Stimulated activated CD8-positive, alpha-beta memory T cell treated with anti-CD3 and anti-CD28 coated beads, Interleukin-12 subunit alpha, Interleukin-12 subunit beta, amount 100 ng/mL, for 1 hour (primary cell): ENCODE measurements at regions not wholly inside any gene's neighbourhood (a gene's known extent, or its start where the extent isn't known, plus 50 kb on each side); places are given as distances from the start of the nearest gene placed in this dataset.
"Not testable (repeated sequence)": the region's sequence is repeated elsewhere in the genome, so short reads cannot be mapped to it uniquely, and the experiment has no call there.

ENCODE experiments used
- DNase-seq: peaks from one replicate; pipeline ENCODE4 v3.0.0-alpha.2; 2020; ENCODE audit warnings: low read depth

DNA sequence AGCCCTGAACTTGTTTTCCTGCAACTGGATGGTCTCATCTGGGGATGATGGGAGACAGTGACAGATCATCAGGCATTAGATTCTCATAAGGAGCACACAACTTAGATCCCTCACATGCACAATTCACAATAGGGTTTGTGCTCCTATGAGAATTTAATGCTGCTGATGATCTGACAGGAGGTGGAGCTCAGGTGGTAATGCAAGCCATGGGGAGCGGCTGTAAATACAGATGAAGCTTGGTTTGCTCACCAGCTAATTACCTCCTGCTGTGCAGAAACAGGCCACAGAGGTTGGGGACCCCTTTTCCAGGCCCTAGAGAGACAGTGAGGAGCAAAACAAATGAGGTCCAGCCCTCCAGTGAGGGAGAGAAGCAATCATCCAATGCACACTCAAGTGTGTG lies 168.6 kb downstream of the RGS9 start:
- no peak for DNase-seq

DNA sequence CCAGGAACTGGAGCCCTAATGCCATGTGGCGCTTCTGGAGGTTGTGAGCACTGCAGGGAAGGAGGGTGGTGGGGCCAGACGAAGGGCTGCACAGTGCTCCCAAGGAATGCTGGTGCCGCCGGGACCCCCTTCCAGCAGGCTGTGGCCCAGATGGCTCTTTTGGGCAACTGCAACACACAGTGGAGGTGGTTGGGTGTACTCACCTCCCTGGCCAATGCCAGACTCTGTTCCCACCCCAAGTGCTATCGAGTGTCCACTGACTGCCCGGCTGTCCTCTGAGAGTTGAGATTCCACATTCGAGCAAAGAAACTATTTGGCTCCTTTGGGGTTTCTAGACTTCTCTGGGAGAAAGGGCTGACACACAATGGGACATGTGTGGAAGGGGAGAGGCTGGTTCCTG lies 167.9 kb downstream of the RGS9 start:
- no peak for DNase-seq

DNA sequence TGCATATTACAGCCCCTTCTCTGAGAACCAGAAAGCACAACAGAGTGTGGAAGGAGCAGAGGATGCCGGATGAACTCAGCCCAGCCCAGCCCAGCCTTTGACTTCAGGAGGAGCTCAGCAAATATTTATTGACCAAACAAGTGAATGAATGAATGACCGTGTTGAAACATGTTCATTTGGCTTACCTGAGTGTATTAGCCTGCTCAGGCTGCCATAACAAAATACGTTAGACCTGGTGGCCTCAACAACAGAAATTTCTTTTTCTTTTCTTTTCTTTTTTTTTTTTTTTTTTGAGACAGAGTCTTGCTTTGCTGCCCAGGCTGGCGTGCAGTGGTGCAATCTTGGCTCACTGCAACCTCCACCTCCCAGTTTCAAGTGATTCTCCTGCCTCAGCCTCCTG lies 164.7 kb downstream of the RGS9 start:
- not testable (repeated sequence) for DNase-seq

DNA sequence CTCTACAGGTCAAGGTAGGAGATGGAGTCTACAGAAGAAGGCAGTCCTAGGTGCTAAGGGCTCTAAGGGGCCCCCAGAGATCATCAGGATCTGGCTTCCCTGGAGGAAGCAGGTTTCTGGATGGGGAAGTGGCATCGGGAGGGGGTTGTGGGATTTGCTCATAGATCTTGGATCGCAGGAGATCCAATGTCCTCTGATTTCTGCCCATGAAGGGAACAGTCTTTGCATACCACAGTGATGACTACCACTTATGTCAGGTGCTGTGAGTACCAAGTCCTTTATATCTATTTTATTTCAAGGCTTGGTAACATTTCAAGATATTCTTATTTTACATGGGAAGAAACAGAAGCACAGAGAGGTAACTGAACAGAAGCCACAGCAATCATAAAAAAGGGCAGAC lies 164.0 kb downstream of the RGS9 start:
- DNase-seq, result no peak

DNA sequence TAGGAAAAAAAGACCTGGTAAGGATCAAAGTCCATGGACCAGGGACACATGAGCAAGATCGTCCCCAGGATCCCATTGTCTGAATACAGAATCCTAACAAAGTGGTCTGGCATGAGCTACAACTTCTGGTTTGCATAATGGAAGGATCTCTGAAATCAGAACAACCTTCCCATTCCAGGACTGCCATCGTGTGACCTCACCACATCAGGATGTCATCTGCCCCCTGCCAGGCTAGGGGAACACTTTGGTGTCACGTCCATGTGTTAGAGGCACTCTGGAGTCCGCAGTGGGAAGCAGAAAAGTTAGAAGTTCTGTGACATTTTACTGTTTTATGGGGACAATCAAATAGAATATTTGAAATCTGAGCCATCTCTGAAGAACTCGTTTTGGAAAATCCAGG lies 160.7 kb downstream of the RGS9 start:
- DNase-seq, result no peak

DNA sequence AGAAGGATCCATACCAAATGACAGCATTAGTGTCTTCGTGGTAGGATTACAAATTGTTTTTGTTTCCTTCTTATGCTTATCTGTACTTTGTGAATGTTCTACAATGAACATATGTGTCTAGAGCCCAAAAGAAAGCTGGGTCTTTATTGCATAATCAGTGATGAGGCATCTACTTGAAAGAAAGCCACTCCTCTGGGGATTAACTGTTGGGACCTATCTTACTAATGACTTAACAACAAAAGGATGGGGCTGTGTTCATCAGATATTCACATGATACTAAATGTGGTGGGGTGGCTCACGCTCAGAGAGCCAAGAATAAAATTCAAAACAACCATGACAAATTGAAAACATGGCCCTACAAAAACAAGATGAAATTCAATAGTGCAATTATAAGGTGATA lies 160.2 kb downstream of the RGS9 start:
- no peak for DNase-seq

DNA sequence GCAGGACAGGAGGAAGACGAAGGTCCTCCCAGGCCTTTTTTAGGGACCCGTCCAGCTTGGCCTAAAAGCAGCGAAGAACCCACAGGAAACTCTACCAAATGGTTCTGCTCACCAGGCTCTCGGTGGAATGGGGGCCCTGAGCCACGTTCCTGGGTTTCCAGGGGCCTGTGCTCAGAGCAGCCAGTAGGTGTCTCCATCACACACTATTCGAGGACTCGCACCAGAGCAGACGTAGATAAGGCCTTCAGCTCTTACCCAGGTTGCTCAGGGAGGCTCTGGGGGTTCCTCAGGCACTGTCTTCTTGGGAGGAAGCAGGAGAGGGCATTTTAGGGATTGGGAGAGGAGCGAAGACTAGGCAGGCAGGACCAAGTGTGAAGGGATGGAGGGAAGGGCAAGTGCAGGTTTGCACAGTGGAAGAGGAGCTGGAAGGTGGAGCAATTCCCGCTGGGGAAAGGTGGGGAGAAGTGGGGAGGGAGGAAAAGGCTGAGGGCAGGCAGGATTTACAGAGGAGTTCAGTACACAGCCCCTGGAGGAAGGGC lies 157.1 kb downstream of the RGS9 start:
- peak; percentile 40 for DNase-seq

DNA sequence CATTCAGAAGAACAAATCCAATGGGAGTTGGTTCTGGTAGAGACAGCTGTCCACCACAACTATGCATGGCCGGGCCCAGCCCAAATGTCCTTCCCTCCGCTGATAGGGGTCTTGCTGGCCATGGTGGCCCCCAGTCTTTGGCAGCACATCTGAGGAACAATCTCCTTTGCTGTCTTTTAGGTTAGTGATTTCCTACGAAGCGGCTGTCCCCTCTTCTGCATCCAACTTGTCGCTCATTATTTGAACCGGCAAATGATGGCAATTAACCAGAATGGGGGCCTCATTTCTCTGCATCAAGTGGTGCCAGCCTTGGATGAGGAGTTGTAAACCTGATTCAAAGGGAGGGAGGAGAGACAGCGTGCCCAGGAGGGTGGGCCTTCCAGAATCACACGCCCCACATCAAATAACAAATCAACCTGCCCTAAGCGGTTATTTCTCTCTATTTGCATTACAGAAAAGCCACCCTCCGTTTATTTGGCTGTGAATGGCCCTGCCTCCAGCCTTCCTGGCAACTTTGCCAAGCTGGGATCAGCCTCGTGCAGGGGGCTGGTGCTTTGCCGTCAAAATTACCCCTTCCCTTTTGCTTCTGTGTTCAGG lies 156.5 kb downstream of the RGS9 start:
- no peak for DNase-seq

DNA sequence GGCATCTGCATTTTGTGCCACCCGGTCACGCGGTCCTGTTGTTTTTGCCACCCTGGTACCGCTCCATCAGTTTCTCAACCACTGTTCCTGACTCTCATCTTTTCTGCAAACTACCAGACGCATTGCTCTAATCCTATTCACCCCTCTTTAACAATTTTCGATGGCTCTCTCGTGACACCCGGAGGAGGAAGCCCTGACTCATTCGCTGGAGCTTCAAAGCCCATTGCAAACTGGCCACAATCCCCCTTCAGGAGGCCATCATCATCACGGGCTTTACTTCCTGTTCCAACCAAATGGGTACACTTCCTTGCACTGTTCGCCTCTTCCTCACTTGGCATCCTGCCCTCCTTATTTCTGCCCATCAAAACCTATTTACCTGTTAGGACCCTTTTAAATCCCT lies 155.3 kb downstream of the RGS9 start:
- no peak for DNase-seq

DNA sequence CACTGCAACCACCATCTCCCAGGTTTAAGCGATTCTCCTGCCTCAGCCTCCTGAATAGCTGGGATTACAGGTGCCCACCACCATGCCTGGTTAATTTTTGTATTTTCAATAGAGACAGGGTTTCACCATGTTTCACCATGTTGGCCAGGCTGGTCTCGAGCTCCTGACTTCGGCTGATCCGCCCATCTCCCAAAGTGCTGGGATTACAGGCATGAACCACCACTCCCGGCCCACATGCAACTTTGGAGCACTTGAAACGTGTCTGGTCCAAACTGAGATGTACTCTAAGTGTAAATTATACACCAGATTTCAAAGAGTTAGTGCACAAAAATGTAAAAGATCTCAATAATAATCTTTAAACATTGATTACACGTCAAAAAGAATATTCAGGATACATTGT lies 154.1 kb downstream of the RGS9 start:
- not testable (repeated sequence) for DNase-seq

DNA sequence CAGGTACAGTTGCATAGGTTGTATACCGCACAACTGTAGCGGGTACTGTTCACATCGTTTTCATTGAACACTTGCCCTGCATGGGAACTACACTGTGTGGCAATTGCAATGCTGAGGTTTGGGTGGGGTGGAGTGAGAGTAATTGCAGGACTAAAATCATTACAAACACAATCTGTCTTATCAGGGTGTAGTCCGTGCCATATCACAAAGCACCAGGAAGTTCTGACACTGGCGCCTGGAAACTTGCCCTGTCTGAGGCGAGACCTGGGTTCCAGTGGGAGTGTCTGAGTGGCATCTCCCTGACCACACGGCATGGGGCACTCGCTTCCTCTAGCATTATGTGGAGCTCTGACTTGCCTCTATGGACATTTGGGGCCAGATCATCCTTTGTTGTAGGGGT lies 153.4 kb downstream of the RGS9 start:
- DNase-seq, result no peak

DNA sequence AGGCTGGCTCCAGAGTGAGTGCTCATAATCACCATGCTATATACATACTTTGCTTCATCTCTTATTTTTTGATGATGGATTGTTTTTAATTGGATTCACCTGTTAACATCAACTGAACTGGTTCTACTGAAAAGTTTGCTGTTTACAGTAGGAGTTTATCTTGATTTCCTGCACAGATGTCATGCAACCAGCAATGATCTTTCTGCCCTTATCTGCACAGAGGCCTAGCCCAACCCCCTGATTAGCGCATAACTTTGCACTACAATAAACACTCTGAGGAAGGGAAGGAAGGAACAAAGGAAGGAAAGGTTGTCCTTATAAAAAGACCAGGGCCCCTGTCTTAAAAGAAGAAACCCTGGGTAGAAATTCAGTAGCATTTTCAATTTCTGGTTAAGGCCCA lies 152.9 kb downstream of the RGS9 start:
- DNase-seq, result no peak

DNA sequence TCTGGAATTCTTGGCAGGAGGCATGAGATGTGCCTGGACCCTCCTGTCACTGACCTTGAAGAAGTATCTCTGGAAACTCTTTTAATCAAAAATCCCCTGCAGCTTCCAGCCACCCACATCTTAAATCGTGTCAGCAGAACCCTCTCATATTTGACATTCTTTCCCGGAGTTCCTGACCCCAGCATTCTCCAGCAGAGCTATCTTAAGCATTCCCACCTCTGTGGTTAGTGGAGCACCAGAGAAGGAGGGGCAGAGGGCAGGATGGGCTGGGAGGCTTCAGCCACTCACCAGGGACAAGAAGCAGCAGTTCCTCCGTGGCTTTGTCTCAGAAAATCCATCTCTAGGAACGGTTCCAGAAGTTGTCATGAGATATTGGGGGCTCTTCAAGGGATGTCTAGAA lies 149.9 kb downstream of the RGS9 start:
- no peak for DNase-seq

DNA sequence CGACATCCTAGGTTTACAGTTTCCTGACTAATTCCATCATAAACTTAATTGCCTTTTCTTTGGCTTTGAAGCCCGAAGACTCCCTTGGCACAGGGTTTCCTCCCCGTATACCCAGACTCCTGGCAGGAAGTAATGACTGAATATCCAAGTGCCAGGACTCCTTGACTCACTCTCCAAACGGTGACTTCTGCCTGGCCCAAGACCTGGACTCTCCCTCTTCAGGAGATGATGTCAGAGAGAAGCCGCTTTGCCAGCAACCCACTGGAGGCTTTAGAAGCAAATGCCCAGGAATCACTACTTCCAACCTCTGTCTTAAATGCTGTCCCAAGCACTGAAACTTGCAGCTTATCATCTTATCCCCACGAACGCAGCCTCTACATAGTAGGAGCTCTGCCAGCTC lies 146.5 kb downstream of the RGS9 start:
- DNase-seq, result no peak

DNA sequence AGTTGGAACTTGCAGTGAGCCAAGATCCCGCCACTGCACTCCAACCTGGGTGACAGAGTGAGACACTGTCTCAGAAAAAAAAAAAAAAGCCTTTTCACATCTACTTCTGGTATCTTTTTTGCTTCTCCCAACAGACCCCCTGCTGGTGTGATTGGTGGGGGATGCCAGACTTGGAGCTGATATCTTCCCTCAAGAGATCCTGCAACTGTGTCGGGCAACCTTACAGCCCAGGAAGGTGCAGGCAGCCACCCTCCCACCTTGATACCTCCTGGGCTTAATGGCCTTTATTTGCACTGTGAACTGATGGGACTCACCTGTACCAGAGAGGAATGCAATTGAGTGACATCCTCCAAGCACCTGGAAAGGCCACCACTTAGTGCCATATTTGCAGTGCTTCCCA lies 142.3 kb downstream of the RGS9 start:
- no peak for DNase-seq

DNA sequence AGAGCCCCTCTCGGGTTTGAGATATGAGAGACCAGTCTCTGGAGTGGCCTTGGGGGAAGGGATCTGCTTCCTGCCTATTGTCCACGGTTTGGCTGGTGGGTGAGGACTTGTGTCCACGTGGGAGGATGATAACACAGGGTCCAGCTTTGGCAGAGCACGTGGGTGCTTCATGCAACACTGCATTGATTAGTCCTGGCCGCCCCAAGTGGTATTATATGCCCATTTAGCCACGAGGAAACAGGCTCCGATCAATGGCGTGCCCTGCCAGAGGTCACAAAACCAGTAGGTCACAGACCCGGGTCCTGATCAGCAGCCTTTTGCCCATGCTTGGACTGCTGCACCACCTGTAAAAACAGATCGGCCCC lies 141.6 kb downstream of the RGS9 start:
- DNase-seq, result no peak

DNA sequence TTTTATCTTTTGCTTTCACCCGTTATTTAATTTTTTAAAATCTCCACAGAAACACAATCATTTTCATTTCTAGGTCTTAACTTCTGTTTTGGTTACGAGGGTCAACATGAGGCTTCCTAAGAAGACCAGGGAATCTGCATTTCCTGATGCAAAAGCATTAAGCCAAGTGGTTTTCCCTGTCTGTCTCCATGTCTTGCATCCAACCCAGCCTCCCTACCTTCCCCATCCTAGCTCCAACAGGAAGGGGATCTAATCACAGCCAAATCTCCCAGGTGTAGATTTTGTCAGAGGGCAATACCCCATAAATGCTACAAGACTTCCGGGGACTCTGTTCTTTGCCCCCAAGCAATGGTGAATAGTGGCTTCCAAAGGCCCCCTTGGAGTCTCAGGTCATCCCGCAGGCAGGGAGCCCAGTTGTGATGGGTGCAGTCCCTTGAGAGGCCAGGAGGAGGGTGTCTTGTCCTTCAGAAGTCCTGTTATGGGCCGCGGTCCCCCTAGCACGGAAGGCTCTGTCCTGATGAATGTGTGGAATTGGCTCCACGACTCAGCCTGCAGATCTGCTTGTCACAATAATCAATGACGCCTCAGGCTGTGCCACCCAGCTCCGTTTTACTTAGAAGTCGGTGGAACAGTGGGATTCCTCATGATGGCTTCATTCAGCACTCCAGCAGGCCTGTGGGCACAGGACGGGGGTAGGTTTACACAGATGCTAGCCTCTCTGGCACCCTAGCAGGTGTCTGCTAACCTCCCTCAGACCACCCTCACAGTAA lies 141.1 kb downstream of the RGS9 start:
- DNase-seq, result no peak

DNA sequence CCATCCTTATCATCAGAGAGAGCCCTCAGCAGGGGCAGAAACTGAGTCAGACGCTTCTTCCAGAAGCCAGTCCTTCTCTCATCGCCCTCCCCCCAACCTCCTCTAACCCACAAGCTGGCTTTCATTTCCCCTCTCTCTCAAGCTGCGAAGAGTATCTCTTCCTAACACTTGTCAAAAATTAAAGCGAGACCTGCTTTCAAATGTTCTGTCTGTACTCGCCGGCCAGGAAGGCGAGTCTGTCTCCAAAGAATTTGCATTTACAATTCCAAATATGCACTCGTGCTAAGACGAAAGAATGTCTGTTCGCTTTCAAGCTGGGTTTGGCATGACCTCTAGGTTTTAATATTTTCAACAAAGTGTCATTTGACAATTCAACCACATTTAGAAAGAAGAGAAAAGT lies 140.4 kb downstream of the RGS9 start:
- no peak for DNase-seq
